HepG2 (cell line): ENCODE measurements at regions not wholly inside any gene's neighbourhood (a gene's known extent, or its start where the extent isn't known, plus 50 kb on each side); places are given as distances from the start of the nearest gene placed in this dataset.

Experiments used
- CREB1 ChIP-seq, 2 experiments: fragments of 450-650 bp in 1 of 2; IDR thresholded peaks; 2 replicates each; pipeline ENCODE4 v1.6.1; 2016 to 2017; ENCODE audit warnings: control low read depth in 1 of 2, mild to moderate bottlenecking in 1 of 2, missing compliant biosample characterization in 1 of 2, missing genetic modification characterization in 1 of 2
- KLF9 ChIP-seq: IDR thresholded peaks from 2 replicates; pipeline ENCODE4 v1.6.1; 2016; ENCODE audit warnings: low read depth
- NR3C1 ChIP-seq: sonication (generic); formaldehyde crosslinking; IDR thresholded peaks from 2 replicates; pipeline ENCODE4 v1.4.0; 2020; ENCODE audit warnings: missing genetic modification reagents
- ZFP41 ChIP-seq: sonication (generic); formaldehyde crosslinking; IDR thresholded peaks from 2 replicates; pipeline ENCODE4 v1.4.0; 2020; ENCODE audit warnings: mild to moderate bottlenecking, missing genetic modification reagents, borderline replicate concordance
- ZNF260 ChIP-seq: sonication (generic); formaldehyde crosslinking; IDR thresholded peaks from 2 replicates; pipeline ENCODE4 v1.4.0; 2020; ENCODE audit warnings: missing genetic modification reagents, low read depth, mild to moderate bottlenecking, borderline replicate concordance
- TF ChIP-seq, protein P1 (sequence below): sonication (generic); formaldehyde crosslinking; IDR thresholded peaks from 2 replicates; pipeline ENCODE4 v1.4.0; 2020; ENCODE audit warnings: missing genetic modification reagents
- TF ChIP-seq, protein P2 (sequence below): sonication (generic); formaldehyde crosslinking; IDR thresholded peaks from 2 replicates; pipeline ENCODE4 v1.5.0; 2020; ENCODE audit warnings: mild to moderate bottlenecking, missing genetic modification reagents, moderate library complexity
- TF ChIP-seq, protein P3 (sequence below): sonication (generic); formaldehyde crosslinking; IDR thresholded peaks from 2 replicates; pipeline ENCODE4 v1.4.0; 2020; ENCODE audit warnings: missing genetic modification reagents

DNA sequence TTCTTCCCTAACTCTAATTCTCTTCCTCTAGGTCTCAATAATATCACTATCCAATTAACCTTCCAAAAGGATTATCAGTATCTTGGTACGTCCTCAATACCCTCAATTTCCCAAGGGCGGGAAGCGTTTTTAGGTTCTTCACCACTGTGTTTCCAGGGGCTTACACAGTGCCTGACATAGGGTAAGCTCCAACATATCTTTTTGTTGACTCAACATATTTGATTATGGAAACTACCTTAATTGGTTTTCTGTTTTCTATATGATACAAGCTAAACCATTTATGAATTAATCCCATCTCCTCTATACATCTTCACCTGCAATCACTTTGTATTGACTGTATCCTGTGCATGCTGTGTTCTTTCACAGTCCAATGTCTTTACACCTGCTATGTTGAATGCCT lies 987.3 kb downstream of the GRID1 start:
- no peak for TF ChIP-seq KLF9
- TF ChIP-seq ZNF260 (CRISPR knock-in tag): no peak
- TF ChIP-seq ZFP41 (CRISPR knock-in tag): no peak
- TF ChIP-seq, protein P1, sequence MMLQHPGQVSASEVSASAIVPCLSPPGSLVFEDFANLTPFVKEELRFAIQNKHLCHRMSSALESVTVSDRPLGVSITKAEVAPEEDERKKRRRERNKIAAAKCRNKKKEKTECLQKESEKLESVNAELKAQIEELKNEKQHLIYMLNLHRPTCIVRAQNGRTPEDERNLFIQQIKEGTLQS (CRISPR knock-in tag): no peak
- TF ChIP-seq NR3C1 (CRISPR knock-in tag): no peak
- TF ChIP-seq, protein P2, sequence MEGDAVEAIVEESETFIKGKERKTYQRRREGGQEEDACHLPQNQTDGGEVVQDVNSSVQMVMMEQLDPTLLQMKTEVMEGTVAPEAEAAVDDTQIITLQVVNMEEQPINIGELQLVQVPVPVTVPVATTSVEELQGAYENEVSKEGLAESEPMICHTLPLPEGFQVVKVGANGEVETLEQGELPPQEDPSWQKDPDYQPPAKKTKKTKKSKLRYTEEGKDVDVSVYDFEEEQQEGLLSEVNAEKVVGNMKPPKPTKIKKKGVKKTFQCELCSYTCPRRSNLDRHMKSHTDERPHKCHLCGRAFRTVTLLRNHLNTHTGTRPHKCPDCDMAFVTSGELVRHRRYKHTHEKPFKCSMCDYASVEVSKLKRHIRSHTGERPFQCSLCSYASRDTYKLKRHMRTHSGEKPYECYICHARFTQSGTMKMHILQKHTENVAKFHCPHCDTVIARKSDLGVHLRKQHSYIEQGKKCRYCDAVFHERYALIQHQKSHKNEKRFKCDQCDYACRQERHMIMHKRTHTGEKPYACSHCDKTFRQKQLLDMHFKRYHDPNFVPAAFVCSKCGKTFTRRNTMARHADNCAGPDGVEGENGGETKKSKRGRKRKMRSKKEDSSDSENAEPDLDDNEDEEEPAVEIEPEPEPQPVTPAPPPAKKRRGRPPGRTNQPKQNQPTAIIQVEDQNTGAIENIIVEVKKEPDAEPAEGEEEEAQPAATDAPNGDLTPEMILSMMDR (CRISPR knock-in tag): no peak
- TF ChIP-seq, protein P3, sequence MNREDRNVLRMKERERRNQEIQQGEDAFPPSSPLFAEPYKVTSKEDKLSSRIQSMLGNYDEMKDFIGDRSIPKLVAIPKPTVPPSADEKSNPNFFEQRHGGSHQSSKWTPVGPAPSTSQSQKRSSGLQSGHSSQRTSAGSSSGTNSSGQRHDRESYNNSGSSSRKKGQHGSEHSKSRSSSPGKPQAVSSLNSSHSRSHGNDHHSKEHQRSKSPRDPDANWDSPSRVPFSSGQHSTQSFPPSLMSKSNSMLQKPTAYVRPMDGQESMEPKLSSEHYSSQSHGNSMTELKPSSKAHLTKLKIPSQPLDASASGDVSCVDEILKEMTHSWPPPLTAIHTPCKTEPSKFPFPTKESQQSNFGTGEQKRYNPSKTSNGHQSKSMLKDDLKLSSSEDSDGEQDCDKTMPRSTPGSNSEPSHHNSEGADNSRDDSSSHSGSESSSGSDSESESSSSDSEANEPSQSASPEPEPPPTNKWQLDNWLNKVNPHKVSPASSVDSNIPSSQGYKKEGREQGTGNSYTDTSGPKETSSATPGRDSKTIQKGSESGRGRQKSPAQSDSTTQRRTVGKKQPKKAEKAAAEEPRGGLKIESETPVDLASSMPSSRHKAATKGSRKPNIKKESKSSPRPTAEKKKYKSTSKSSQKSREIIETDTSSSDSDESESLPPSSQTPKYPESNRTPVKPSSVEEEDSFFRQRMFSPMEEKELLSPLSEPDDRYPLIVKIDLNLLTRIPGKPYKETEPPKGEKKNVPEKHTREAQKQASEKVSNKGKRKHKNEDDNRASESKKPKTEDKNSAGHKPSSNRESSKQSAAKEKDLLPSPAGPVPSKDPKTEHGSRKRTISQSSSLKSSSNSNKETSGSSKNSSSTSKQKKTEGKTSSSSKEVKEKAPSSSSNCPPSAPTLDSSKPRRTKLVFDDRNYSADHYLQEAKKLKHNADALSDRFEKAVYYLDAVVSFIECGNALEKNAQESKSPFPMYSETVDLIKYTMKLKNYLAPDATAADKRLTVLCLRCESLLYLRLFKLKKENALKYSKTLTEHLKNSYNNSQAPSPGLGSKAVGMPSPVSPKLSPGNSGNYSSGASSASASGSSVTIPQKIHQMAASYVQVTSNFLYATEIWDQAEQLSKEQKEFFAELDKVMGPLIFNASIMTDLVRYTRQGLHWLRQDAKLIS (CRISPR knock-in tag): no peak
- no peak for TF ChIP-seq CREB1 (IDR thresholded peaks at IDR 0.05)
- TF ChIP-seq CREB1 (CRISPR knock-in tag; IDR thresholded peaks at IDR 0.05): no peak
